ENCODE measurements at regions not wholly inside any gene's neighbourhood (a gene's known extent, or its start where the extent isn't known, plus 50 kb on each side); places are given as distances from the start of the nearest gene placed in this dataset.

DNA sequence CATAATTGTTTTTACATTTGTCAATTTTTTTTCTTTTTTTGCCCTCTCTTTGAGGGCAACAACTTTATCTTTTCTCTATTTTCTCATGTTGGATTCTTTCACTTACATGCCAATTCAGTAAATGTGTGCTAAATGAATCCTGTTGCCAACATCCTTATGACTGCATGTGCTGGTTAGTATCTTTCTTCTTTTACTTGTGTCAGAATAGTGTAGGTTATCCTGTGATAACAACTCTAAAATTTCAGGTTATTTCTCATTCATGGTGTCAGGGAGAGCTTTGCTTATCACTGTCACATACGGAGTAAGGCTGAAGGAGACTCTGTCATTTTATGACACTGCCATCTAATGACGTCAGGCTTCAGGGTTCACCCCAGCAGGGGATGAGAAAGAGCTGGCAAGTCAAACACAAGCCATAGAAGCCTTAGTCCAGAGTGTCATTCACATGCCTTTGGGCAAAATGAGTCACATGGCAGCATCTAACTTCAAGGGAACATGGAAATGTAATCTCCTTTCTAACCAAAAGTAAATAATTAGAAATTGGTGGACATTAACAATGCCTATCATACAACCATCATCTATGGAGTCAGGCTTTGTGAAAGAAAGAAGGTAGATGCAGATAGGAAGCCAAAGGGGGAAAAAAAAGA is 242.5 kb upstream of the ATP2B1 start:
- TF ChIP-seq CTCF (IDR thresholded peaks at IDR 0.05) (no peak), POLR2A (IDR thresholded peaks at IDR 0.05) (no peak)
